Cardiac muscle cell (in vitro differentiated cells and primary cell): ENCODE measurements at regions not wholly inside any gene's neighbourhood (a gene's known extent, or its start where the extent isn't known, plus 50 kb on each side); places are given as distances from the start of the nearest gene placed in this dataset.

Source experiments
- DNase-seq, 2 donors: peaks; one replicate each; pipeline versions ENCODE4 v3.0.0 to v3.0.0-alpha.2; 2010 to 2017; ENCODE audit warnings: low read depth in 1 of 2, low spot score in 1 of 2
- H3K27ac ChIP-seq: fragments of 200-600 bp; sonication (generic); 2 replicates; pipeline ENCODE4 v1.5.1; 2016
- H3K27me3 ChIP-seq: fragments of 200-600 bp; sonication (generic); 2 replicates; pipeline ENCODE4 v1.6.0; 2016; ENCODE audit warnings: control low read depth
- H3K36me3 ChIP-seq: fragments of 200-600 bp; sonication (generic); 2 replicates; pipeline ENCODE4 v1.5.1; 2016; ENCODE audit warnings: control low read depth
- H3K4me1 ChIP-seq: fragments of 200-600 bp; sonication (generic); 2 replicates; pipeline ENCODE4 v1.8.1; 2017; ENCODE audit warnings: low read depth, mild to moderate bottlenecking, mixed run types
- H3K4me3 ChIP-seq: fragments of 200-600 bp; sonication (generic); 2 replicates; pipeline ENCODE4 v1.5.1; 2016; ENCODE audit warnings: mild to moderate bottlenecking
- H3K9me3 ChIP-seq: fragments of 200-600 bp; sonication (generic); 2 replicates; pipeline ENCODE4 v1.5.1; 2017; ENCODE audit warnings: low read depth, mild to moderate bottlenecking, control low read depth
- CTCF ChIP-seq: IDR thresholded peaks from 2 replicates; pipeline ENCODE4 v1.5.1; 2012; ENCODE audit warnings: low read depth, mild to moderate bottlenecking, low read length

- no peaks in the 10 kb centered on the region for H3K36me3 ChIP-seq
- H3K27me3 ChIP-seq, result peaks cover 8% of the 10 kb centered on the region
- no peak overlapping the region for H3K27ac ChIP-seq
- no peak for TF ChIP-seq CTCF
- H3K4me1 ChIP-seq, result no peaks in the 10 kb centered on the region
- H3K9me3 ChIP-seq, result no peaks in the 10 kb centered on the region
- no peak for DNase-seq
- H3K4me3 ChIP-seq, result no peak overlapping the region
Observed at GRCh38 chr13:111936267-111936925, 130.6 kb upstream of the SOX1 start.

DNA sequence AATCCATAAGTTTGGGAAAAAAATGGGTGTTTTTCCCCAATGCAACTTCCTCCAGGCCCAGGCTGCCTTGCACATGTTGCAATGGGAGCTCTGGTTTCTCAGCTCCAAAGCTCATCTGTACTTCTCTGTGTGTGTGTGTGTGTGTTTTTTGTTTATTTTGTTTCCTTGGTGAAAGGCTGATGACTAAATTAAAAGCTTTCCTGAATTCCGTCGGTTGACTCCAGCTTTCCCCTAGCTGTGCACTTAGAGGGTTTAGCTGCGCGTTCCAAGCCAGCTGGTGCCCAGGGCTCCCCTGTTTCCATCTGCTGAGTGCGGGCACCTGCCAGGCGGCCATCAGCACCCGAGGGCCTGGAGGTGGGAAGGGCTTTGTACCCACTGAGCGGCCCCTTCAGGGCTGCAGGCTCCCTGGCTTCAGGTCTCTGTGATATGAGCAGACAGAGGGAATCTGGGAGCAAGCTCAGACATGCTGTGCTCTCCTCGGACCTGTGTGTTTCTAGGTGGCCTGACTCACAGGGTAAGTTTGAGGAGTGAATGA lies 129.1 kb upstream of the SOX1 start:
- no peak overlapping the region for H3K4me3 ChIP-seq
- H3K4me1 ChIP-seq, result no peaks in the 10 kb centered on the region
- H3K9me3 ChIP-seq, result no peaks in the 10 kb centered on the region
- no peak for DNase-seq
- peaks cover 14% of the 10 kb centered on the region for H3K27me3 ChIP-seq
- H3K27ac ChIP-seq, result no peak overlapping the region
- H3K36me3 ChIP-seq, result no peaks in the 10 kb centered on the region
- no peak for TF ChIP-seq CTCF

DNA sequence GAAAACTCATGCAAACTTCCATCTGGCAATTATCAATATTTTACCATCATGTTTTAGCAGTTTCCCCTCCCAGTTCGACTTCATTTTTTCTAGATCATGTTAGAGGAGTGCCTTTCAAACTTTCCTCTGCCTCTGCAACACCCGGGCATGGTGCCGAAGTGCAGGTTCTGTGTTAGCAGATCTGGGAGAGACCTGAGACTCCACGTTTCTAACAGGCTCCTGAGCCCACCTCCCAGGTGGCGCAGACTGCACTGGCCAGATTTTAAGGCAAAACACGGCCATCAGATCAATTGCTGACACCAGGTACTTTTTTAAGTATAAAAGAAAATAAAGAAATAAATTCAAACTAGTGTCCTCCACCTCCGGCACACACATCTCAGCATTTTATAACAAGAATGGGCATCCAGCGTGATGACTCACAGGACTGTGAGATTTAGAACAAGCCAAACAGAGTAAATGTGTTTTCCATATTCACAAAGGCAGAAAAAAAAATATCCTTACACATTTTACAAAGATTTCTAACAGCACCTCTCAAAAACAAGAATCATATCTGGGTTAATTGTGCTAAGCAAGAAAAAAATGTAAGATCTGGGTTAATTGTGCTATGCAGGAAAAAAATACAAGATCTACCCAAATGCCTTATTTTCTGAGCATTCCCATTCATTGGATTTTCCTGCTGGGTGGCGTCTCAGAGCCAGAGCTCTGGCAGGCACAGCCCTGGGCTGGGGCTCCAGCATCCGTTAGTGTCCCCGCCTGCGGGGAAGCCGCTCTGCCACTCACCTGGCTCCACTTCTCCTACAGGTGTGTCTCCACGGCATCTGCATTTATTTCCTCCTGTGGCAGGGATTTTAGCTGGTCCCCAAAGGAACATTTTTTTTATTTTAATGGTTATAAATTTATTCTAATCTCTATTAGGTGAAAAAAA lies 127.9 kb upstream of the SOX1 start:
- no peak overlapping the region for H3K4me3 ChIP-seq
- no peaks in the 10 kb centered on the region for H3K36me3 ChIP-seq
- no peak overlapping the region for H3K27ac ChIP-seq
- no peak for DNase-seq
- no peaks in the 10 kb centered on the region for H3K4me1 ChIP-seq
- no peak for TF ChIP-seq CTCF
- no peaks in the 10 kb centered on the region for H3K9me3 ChIP-seq
- peaks cover 14% of the 10 kb centered on the region for H3K27me3 ChIP-seq

- no peaks in the 10 kb centered on the region for H3K4me1 ChIP-seq
- H3K27ac ChIP-seq, result no peak overlapping the region
- no peaks in the 10 kb centered on the region for H3K36me3 ChIP-seq
- no peak overlapping the region for H3K4me3 ChIP-seq
- DNase-seq, result no peak
- peaks cover 14% of the 10 kb centered on the region for H3K27me3 ChIP-seq
- TF ChIP-seq CTCF, result no peak
- no peaks in the 10 kb centered on the region for H3K9me3 ChIP-seq
Observed at GRCh38 chr13:111939666-111940278, 127.2 kb upstream of the SOX1 start.

- DNase-seq, result no peak
- peaks cover 18% of the 10 kb centered on the region for H3K27me3 ChIP-seq
- H3K36me3 ChIP-seq, result no peaks in the 10 kb centered on the region
- no peak for TF ChIP-seq CTCF
- H3K4me1 ChIP-seq, result no peaks in the 10 kb centered on the region
- no peak overlapping the region for H3K4me3 ChIP-seq
- H3K9me3 ChIP-seq, result no peaks in the 10 kb centered on the region
- H3K27ac ChIP-seq, result no peak overlapping the region
Observed at GRCh38 chr13:111940892-111941291, 126.1 kb upstream of the SOX1 start.
